SK-N-SH treated with all-trans-retinoic acid at 6 μM for 48 hours (cell line): ENCODE measurements at regions not wholly inside any gene's neighbourhood (a gene's known extent, or its start where the extent isn't known, plus 50 kb on each side); places are given as distances from the start of the nearest gene placed in this dataset.

Experiments used
- ESRRG ChIP-seq: fragments of 250-450 bp; sonication (Bioruptor Pico); IDR thresholded peaks from 2 replicates; pipeline ENCODE4 v1.6.1; 2021; ENCODE audit warnings: mild to moderate bottlenecking
- PPARA ChIP-seq: fragments of 250-450 bp; sonication (Bioruptor Pico); IDR thresholded peaks from 2 replicates; pipeline ENCODE4 v1.5.0; 2020; ENCODE audit warnings: mild to moderate bottlenecking, borderline replicate concordance
- RARB ChIP-seq: fragments of 250-450 bp; sonication (Bioruptor Pico); IDR thresholded peaks from 2 replicates; pipeline ENCODE4 v1.8.0; 2021; ENCODE audit warnings: mild to moderate bottlenecking, moderate library complexity
- TOX ChIP-seq: fragments of 250-450 bp; sonication (Bioruptor Pico); IDR thresholded peaks from 2 replicates; pipeline ENCODE4 v1.8.0; 2021; ENCODE audit warnings: mild to moderate bottlenecking, moderate library complexity, borderline replicate concordance
- ZFP30 ChIP-seq: fragments of 450-650 bp; formaldehyde crosslinking; IDR thresholded peaks from 2 replicates; pipeline ENCODE4 v1.5.0; 2022; ENCODE audit warnings: mild to moderate bottlenecking, moderate library complexity
- ZNF565 ChIP-seq: fragments of 450-650 bp; formaldehyde crosslinking; conservative IDR thresholded peaks from 2 replicates; pipeline ENCODE4 v1.5.0; 2020; ENCODE audit warnings: low read depth, mild to moderate bottlenecking, moderate library complexity
- ZNF70 ChIP-seq: fragments of 450-650 bp; formaldehyde crosslinking; IDR thresholded peaks from 2 replicates; pipeline ENCODE4 v1.5.0; 2020; ENCODE audit warnings: mild to moderate bottlenecking, moderate library complexity
- TF ChIP-seq, protein P1 (sequence below): fragments of 250-450 bp; sonication (Bioruptor Pico); IDR thresholded peaks from 2 replicates; pipeline ENCODE4 v1.5.1; 2020; ENCODE audit warnings: low read depth, mild to moderate bottlenecking, moderate library complexity
- TF ChIP-seq, protein P2 (sequence below): fragments of 250-450 bp; sonication (Bioruptor Pico); IDR thresholded peaks from 2 replicates; pipeline ENCODE4 v1.5.1; 2021; ENCODE audit warnings: mild to moderate bottlenecking, moderate library complexity
- TF ChIP-seq, protein P3 (sequence below): fragments of 250-450 bp; sonication (Bioruptor Pico); IDR thresholded peaks from 2 replicates; pipeline ENCODE4 v1.5.0; 2020; ENCODE audit warnings: mild to moderate bottlenecking, moderate library complexity

DNA sequence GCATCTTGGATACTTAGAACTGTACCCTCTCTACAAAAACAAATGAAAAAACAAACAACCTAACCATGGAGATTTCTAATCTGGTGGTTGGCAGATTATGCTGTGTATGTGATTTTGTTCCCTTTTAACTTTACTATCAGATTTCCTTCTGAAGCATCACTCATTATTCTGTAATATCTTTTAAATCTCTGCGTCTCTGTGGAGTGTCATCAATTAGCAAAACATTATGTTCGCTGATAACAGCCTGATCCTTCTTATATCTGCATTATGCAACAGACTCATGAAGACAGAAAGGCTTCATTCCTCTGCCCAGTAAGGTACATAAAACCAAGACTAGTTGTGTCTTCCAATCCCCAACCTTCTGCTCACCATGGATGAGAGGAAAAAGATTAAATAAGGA lies 110.3 kb upstream of the PDE5A start:
- TF ChIP-seq, protein P1, sequence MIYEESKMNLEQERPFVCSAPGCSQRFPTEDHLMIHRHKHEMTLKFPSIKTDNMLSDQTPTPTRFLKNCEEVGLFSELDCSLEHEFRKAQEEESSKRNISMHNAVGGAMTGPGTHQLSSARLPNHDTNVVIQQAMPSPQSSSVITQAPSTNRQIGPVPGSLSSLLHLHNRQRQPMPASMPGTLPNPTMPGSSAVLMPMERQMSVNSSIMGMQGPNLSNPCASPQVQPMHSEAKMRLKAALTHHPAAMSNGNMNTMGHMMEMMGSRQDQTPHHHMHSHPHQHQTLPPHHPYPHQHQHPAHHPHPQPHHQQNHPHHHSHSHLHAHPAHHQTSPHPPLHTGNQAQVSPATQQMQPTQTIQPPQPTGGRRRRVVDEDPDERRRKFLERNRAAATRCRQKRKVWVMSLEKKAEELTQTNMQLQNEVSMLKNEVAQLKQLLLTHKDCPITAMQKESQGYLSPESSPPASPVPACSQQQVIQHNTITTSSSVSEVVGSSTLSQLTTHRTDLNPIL (CRISPR knock-in tag), result no peak
- TF ChIP-seq ESRRG (CRISPR knock-in tag), result no peak
- TF ChIP-seq ZFP30, result no peak
- TF ChIP-seq, protein P2, sequence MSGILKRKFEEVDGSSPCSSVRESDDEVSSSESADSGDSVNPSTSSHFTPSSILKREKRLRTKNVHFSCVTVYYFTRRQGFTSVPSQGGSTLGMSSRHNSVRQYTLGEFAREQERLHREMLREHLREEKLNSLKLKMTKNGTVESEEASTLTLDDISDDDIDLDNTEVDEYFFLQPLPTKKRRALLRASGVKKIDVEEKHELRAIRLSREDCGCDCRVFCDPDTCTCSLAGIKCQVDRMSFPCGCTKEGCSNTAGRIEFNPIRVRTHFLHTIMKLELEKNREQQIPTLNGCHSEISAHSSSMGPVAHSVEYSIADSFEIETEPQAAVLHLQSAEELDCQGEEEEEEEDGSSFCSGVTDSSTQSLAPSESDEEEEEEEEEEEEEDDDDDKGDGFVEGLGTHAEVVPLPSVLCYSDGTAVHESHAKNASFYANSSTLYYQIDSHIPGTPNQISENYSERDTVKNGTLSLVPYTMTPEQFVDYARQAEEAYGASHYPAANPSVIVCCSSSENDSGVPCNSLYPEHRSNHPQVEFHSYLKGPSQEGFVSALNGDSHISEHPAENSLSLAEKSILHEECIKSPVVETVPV (CRISPR knock-in tag), result no peak
- TF ChIP-seq ZNF565, result no peak
- no peak for TF ChIP-seq ZNF70 (CRISPR knock-in tag)
- no peak for TF ChIP-seq TOX (CRISPR knock-in tag)
- no peak for TF ChIP-seq PPARA
- TF ChIP-seq RARB, result no peak
- TF ChIP-seq, protein P3, sequence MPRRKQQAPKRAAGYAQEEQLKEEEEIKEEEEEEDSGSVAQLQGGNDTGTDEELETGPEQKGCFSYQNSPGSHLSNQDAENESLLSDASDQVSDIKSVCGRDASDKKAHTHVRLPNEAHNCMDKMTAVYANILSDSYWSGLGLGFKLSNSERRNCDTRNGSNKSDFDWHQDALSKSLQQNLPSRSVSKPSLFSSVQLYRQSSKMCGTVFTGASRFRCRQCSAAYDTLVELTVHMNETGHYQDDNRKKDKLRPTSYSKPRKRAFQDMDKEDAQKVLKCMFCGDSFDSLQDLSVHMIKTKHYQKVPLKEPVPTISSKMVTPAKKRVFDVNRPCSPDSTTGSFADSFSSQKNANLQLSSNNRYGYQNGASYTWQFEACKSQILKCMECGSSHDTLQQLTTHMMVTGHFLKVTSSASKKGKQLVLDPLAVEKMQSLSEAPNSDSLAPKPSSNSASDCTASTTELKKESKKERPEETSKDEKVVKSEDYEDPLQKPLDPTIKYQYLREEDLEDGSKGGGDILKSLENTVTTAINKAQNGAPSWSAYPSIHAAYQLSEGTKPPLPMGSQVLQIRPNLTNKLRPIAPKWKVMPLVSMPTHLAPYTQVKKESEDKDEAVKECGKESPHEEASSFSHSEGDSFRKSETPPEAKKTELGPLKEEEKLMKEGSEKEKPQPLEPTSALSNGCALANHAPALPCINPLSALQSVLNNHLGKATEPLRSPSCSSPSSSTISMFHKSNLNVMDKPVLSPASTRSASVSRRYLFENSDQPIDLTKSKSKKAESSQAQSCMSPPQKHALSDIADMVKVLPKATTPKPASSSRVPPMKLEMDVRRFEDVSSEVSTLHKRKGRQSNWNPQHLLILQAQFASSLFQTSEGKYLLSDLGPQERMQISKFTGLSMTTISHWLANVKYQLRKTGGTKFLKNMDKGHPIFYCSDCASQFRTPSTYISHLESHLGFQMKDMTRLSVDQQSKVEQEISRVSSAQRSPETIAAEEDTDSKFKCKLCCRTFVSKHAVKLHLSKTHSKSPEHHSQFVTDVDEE (CRISPR knock-in tag), result no peak
